ENCODE measurements at regions not wholly inside any gene's neighbourhood (a gene's known extent, or its start where the extent isn't known, plus 50 kb on each side); places are given as distances from the start of the nearest gene placed in this dataset.

GRCh38 chr4:128590034-128590740 lies 219.3 kb upstream of the JADE1 start:
- peaks cover 5% of the 10 kb centered on the region for H3K36me3 Mint-ChIP-seq (ENCODE audit: low read depth)
- H3K27me3 Mint-ChIP-seq (ENCODE audit: low read depth): no peaks in the 10 kb centered on the region
- H3K4me3 Mint-ChIP-seq: no peak overlapping the region
- no peak for DNase-seq (ENCODE audit: low read depth, low spot score)
- no peak for TF ChIP-seq CTCF (conservative IDR thresholded peaks at IDR 0.05)
- H3K4me1 Mint-ChIP-seq: peaks cover 8% of the 10 kb centered on the region
- H3K9me3 Mint-ChIP-seq: peaks cover 10% of the 10 kb centered on the region
- no peak overlapping the region for H3K27ac Mint-ChIP-seq (ENCODE audit: unreplicated experiment)

DNA sequence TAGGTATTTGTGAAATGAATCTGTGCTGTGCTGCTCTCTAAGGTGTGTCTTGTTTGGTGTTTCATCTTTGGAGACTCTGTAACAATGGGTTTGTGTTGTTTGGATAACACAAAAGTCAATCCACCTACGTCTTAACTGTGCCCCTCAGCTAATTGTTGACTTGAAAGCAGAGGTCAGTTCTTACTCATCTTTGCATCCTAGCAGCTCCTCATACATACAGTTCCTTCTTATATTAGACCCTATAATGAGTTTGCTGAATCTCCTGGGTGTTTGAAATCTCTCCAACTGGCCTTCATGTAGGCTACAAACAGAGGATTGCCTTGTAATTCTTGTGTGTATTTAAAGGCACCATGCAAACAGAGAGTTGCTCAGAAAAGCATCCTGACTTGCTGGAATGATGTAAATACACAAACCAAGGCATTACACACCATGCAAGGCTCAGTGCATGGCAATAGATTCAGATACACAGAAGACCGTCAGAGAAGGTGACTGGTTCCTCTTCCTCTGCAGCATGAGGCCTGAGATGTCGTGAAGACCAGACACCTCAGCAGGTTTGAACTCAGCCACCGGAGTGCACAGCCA lies 220.0 kb upstream of the JADE1 start:
- H3K36me3 Mint-ChIP-seq (ENCODE audit: low read depth): peaks cover 3% of the 10 kb centered on the region
- no peak for DNase-seq (ENCODE audit: low read depth, low spot score)
- H3K9me3 Mint-ChIP-seq: peaks cover 7% of the 10 kb centered on the region
- no peak overlapping the region for H3K4me3 Mint-ChIP-seq
- H3K27ac Mint-ChIP-seq (ENCODE audit: unreplicated experiment): no peak overlapping the region
- H3K27me3 Mint-ChIP-seq (ENCODE audit: low read depth): no peaks in the 10 kb centered on the region
- no peak for TF ChIP-seq CTCF (conservative IDR thresholded peaks at IDR 0.05)
- H3K4me1 Mint-ChIP-seq: peaks cover 8% of the 10 kb centered on the region

DNA sequence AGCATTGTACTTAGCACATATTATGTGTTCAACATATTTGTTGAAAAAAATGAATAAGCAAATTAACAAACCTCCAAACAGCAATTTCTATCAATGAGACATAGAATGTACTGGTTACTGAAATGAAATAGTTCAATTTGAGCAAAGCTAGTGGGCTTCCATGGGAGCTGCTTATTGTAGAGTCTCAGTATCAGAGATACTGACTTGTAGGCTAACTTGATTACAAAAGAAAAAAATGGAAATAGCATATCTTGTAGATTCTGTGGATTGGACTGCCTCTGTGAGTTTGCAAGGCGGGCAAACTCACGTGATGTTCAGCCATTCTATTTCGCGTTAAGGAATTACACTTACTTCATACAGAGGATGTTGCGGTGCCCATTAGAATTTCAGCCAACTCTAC lies 222.1 kb upstream of the JADE1 start:
- Mint-ChIP-seq H3K27ac (ENCODE audit: unreplicated experiment) (no peak overlapping the region), H3K4me3 (no peak overlapping the region), H3K36me3 (ENCODE audit: low read depth) (no peaks in the 10 kb centered on the region), H3K4me1 (peaks cover 8% of the 10 kb centered on the region), H3K9me3 (no peaks in the 10 kb centered on the region), H3K27me3 (ENCODE audit: low read depth) (no peaks in the 10 kb centered on the region)
- no peak for TF ChIP-seq CTCF (conservative IDR thresholded peaks at IDR 0.05)
- no peak for DNase-seq (ENCODE audit: low read depth, low spot score)

GRCh38 chr4:128583753-128584712 lies 225.5 kb upstream of the JADE1 start:
- Mint-ChIP-seq H3K27me3 (ENCODE audit: low read depth) (no peaks in the 10 kb centered on the region), H3K4me3 (no peak overlapping the region), H3K27ac (ENCODE audit: unreplicated experiment) (no peak overlapping the region), H3K9me3 (no peaks in the 10 kb centered on the region), H3K36me3 (ENCODE audit: low read depth) (no peaks in the 10 kb centered on the region), H3K4me1 (no peaks in the 10 kb centered on the region)
- no peak for TF ChIP-seq CTCF (conservative IDR thresholded peaks at IDR 0.05)
- DNase-seq (ENCODE audit: low read depth, low spot score): no peak

DNA sequence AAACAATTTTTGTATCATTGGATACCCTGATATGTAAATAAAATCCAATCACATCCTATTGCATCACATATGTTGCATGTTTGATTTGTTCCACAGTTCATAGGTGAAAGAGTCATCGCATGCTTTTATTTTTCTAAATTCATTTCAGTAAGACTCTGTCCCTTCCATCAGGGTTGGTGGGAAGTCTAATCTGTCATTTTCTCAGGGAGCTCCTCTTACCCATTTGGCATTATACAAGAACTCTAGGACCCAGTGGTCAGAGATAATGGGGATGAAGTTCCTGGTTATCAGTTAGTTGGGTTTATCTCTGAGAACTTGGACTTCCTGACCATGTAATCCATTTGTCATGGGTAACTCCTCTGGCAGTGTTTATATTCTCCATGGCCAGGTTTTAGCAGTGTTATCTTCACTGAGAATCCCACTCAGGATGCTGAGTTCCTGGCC lies 227.1 kb upstream of the JADE1 start:
- Mint-ChIP-seq H3K9me3 (no peaks in the 10 kb centered on the region), H3K36me3 (ENCODE audit: low read depth) (no peaks in the 10 kb centered on the region), H3K4me3 (no peak overlapping the region), H3K27ac (ENCODE audit: unreplicated experiment) (no peak overlapping the region), H3K4me1 (no peaks in the 10 kb centered on the region), H3K27me3 (ENCODE audit: low read depth) (no peaks in the 10 kb centered on the region)
- no peak for DNase-seq (ENCODE audit: low read depth, low spot score)
- no peak for TF ChIP-seq CTCF (conservative IDR thresholded peaks at IDR 0.05)

All from neural crest cell (in vitro differentiated cells).